ENCODE measurements at regions not wholly inside any gene's neighbourhood (a gene's known extent, or its start where the extent isn't known, plus 50 kb on each side); places are given as distances from the start of the nearest gene placed in this dataset.

- no peak for DNase-seq
Measured at GRCh38 chr4:53805291-53805690, 214.0 kb upstream of the LNX1 start.

GRCh38 chr4:53804719-53805118 lies 213.4 kb upstream of the LNX1 start:
- DNase-seq, result peak; percentile 35

DNA sequence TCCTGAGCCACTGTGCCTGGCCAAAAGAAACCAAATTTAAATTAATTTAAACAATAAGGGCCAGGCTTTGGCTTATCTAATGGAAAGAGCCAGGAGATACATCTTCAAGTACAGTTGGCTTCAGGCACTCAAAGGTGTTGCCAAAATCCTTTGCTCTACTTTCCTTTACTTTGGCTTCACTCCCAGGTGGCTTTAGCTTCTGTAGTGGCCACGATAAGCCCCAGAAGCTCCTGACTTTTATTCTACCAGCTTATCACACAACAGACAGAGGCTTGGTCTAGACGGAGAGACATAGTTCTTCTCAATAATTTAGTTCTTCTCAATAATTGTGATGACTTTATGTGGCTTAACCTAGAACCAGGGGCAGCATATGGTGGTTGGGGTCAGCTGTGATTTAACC lies 211.2 kb upstream of the LNX1 start:
- DNase-seq, result no peak

- DNase-seq, result no peak
Measured at GRCh38 chr4:53801373-53801772, 210.1 kb upstream of the LNX1 start.

GRCh38 chr4:53800741-53801140 lies 209.5 kb upstream of the LNX1 start:
- DNase-seq, result no peak

GRCh38 chr4:53793096-53793495 lies 201.8 kb upstream of the LNX1 start:
- no peak for DNase-seq

GRCh38 chr4:53790286-53790685 lies 199.0 kb upstream of the LNX1 start:
- DNase-seq, result no peak

GRCh38 chr4:53788621-53789020 lies 197.3 kb upstream of the LNX1 start:
- DNase-seq, result no peak

GRCh38 chr4:53788011-53788410 lies 196.7 kb upstream of the LNX1 start:
- no peak for DNase-seq

- no peak for DNase-seq
Measured at GRCh38 chr4:53786632-53787031, 195.3 kb upstream of the LNX1 start.

GRCh38 chr4:53785996-53786395 lies 194.7 kb upstream of the LNX1 start:
- no peak for DNase-seq

DNA sequence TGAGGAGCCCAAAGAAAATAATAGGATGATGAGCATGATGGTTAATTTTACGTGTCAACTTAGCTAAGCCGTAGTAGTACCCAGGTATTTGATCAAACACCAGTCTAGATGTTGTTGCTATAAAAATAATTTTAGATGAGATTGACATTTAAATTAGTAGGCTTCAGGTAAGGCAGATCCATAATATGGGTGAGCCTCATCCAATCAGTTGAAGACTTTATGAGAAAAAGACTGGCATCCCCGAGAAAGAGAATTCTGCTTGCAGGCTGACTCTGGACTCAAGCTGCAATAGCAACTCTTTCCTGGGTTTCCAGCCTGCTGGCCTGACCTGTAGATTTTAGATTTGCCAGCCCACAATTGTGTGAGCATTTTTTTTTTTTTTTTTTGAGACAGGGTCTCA lies 192.8 kb upstream of the LNX1 start:
- DNase-seq, result no peak

GRCh38 chr4:53783208-53783859 lies 192.0 kb upstream of the LNX1 start:
- DNase-seq, result no peak

- DNase-seq, result no peak
Measured at GRCh38 chr4:53782458-53782845, 191.2 kb upstream of the LNX1 start.

DNA sequence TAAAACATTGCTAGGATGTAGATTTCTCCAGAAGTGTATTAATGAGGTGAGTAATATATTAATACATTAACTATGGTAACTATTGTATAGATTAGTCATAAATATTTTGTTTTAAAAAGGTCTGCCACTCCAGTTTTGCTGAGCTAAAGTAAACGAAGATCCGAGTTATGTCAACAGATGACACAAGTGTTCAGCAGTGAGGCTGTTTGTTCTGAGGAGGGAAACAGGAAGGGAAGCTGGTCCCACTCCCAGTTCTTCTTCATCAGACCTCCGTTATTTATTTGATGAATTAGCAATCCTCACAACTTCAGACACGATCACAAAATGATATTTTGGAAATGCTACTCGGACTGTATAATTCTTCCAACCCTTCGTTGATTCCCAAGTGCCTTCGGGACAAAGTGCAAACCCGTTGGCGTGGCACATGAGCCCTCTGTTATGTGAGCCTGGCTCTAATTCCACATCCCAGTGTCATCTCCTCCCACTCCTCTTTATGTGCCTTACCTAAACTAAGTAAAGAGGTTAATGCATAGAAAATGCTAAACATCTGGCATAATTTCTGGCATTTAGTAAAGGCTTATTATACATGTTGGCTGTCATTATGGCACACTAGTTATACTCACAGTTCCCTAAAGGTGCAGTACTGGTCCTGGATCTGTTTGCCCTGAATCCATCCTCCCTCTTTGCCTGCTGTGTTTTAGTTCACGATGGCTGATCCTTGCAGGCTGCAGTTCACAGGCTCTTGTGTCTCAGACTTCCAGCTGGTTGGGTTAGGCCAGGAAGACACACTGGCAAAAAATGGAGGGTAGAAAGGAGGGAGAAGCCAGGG lies 190.6 kb upstream of the LNX1 start:
- DNase-seq, result no peak

DNA sequence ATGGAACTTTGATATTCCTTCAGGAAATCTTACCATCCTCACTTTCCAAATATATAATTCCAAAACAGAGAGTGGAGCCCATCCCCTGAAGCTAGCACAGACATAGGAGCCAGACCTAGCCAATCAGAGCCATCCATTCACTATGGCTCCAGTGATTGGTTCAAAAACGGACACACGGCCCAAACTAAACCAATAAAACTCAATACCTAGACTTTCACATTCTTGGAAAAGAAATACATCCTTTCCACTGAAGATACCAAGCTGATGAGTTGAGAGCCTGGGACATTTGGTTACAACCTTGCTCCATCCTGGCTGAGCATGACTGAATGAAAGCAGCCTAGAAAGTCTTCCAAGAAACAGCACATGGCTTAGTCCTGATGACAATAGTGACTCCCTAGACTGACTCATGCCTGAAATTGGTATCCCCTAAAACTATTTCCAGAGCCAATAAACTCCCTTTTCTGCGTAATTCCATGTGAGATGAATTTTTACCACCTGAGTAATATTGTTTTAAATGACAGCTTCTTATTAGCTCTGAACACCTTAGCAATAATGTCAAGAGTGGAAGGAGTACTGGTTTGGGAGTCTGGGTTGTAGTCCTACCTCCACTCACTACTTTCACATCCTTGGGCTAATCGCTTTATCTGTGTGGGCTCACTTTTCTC lies 189.6 kb upstream of the LNX1 start:
- no peak for DNase-seq

DNA sequence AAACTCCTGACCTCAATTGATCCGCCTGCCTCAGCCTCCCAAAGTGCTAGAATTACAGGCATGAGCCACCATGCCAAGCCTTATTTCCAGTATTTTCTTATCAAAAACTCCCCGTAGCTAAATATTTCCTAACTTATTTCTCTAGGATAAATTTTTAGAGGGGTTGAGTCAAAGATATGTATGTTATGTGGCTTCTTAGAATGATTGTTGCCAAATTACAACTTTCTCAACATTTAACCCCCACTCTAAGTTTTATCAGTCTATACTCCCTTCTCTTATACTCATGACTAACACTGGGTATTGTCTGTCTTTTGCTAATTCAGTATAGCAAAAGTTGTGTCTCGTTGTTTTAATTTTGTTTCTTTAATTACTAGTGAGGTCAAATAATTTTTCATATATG lies 187.7 kb upstream of the LNX1 start:
- no peak for DNase-seq

DNA sequence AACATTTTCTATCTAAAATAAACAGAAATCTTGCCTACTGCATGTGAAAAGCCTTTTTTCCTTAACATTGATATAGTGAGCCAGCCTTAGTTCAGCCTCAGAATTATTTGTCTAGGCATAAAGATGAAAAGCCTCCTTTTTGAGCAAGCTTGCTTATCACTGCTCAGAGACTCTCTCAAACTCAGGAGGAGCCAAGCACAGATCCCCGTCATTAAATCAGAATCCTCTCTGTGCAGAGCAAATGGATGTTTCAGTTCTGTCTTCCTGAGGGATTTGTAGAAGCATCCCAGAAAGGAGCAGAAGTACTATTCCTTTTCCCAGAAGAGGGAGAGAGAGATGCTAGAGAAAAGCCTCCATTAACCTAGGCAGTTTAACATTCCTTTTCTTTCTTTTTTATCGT lies 186.9 kb upstream of the LNX1 start:
- DNase-seq, result no peak

GRCh38 chr4:53777244-53777984 lies 186.1 kb upstream of the LNX1 start:
- DNase-seq, result no peak

- DNase-seq, result no peak
Measured at GRCh38 chr4:53776141-53776540, 184.9 kb upstream of the LNX1 start.

GRCh38 chr4:53775381-53775780 lies 184.1 kb upstream of the LNX1 start:
- no peak for DNase-seq

- no peak for DNase-seq
Measured at GRCh38 chr4:53771326-53771725, 180.0 kb upstream of the LNX1 start.

GRCh38 chr4:53767482-53767881 lies 176.2 kb upstream of the LNX1 start:
- no peak for DNase-seq
